ENCODE measurements at regions not wholly inside any gene's neighbourhood (a gene's known extent, or its start where the extent isn't known, plus 50 kb on each side); places are given as distances from the start of the nearest gene placed in this dataset.

DNA sequence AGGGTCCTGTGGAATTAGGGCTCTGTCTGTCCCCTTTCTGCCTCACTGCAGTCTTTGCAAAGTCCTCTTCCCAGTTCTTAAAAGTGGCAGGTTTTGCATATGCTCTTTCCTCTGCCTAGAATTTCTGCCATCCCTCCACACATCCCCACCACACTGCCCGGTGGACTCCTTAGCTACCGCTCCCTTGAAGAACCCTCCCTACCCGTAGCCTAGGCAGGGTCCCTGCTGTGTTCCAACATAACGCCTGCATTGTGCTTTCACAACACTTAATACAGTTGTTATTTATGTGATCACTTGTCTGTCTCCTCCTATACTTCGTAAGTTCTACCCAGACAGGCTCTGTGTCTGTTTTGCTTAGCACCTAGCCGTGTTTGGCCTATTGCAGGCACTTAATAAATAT, 142.5 kb upstream of the DMRT1 start:
- TF ChIP-seq POLR2AphosphoS5 (IDR thresholded peaks at IDR 0.05) (no peak), POLR2A (IDR thresholded peaks at IDR 0.05) (no peak)

Data from prostate gland (tissue), 1 donor.